ENCODE measurements at regions not wholly inside any gene's neighbourhood (a gene's known extent, or its start where the extent isn't known, plus 50 kb on each side); places are given as distances from the start of the nearest gene placed in this dataset.

DNA sequence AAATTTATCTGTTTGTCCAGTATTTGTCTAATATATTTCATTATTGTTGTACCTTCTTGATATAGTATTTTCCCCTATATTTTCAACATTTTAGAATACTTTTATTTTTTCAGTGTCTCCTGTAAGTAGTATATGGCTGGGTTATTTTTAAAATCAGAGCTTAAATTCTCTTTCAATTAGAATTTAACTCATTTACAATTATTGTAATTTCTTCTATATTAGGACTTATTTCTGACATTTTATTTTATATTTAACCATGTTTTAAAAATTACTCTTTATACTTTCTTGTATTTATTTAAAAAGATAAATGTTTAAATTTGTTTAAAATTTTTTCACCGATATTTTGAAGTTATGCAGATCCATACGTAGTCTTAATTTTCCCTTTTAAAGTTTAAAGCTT is 220.0 kb upstream of the NPVF start:
- DNase-seq (ENCODE audit: low read depth, low spot score) (no peak), ATAC-seq (no peak)
- ChIA-PET CTCF (no interaction called here), RAD21 (ENCODE audit: low non-redundant PET in 1 of 2, low total read pairs in 2 of 2, uncharacterized antibody in 2 of 2, unreplicated experiment in 2 of 2) (no interaction called here), POLR2A (no interaction called here)
- TF ChIP-seq POLR2A (IDR thresholded peaks at IDR 0.05; ENCODE audit: borderline replicate concordance, extremely low read depth, insufficient read depth, insufficient read length) (no peak), CBX3 (IDR thresholded peaks at IDR 0.05; ENCODE audit: low read depth) (no peak), POLR2AphosphoS5 (IDR thresholded peaks at IDR 0.05; ENCODE audit: low read depth, low read length) (no peak), EZH2phosphoT487 (IDR thresholded peaks at IDR 0.05; ENCODE audit: borderline replicate concordance) (no peak), ELF1 (IDR thresholded peaks at IDR 0.05; ENCODE audit: borderline replicate concordance, low read depth) (no peak), FOSL1 (IDR thresholded peaks at IDR 0.05; ENCODE audit: low read depth) (no peak), TCF7L2 (IDR thresholded peaks at IDR 0.05; ENCODE audit: borderline replicate concordance, extremely low read depth, insufficient read depth, insufficient read length) (no peak)
- TF ChIP-seq, protein P1, sequence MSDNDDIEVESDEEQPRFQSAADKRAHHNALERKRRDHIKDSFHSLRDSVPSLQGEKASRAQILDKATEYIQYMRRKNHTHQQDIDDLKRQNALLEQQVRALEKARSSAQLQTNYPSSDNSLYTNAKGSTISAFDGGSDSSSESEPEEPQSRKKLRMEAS (IDR thresholded peaks at IDR 0.05), result no peak
- intact Hi-C loops (cut with micrococcal nuclease), result no loop called here
- H3K4me2 ChIP-seq (ENCODE audit: low read length), result no peak overlapping the region
- H3K9me3 ChIP-seq (ENCODE audit: control insufficient read depth in 1 of 2, insufficient read depth in 1 of 2, low read depth in 1 of 2, low read length in 2 of 2), result no peaks in the 10 kb centered on the region
- no peaks in the 10 kb centered on the region for H3K79me2 ChIP-seq (ENCODE audit: insufficient read depth, low read length)
- H3K27ac ChIP-seq (ENCODE audit: low read depth, low read length), result no peak overlapping the region
- no peaks in the 10 kb centered on the region for H4K20me1 ChIP-seq (ENCODE audit: insufficient read depth)
- H2AFZ ChIP-seq (ENCODE audit: low read depth, low read length, poor library complexity, severe bottlenecking), result no peak overlapping the region
- H3K9me2 ChIP-seq (ENCODE audit: insufficient read depth), result no peaks in the 10 kb centered on the region
- no peaks in the 10 kb centered on the region for H3K36me3 ChIP-seq (ENCODE audit: control insufficient read depth in 1 of 2, insufficient read depth in 2 of 2, low read length in 2 of 2)
- no peak overlapping the region for H3K9ac ChIP-seq (ENCODE audit: low read length)
- BruUV-seq (replicated peaks), result no TSS peak
- H3K4me3 ChIP-seq (replicated peaks in 1 of 2; ENCODE audit: low read depth in 1 of 2, low read length in 2 of 2), result no peak overlapping the region
- H3K4me1 ChIP-seq (ENCODE audit: control insufficient read depth in 1 of 2, insufficient read depth in 2 of 2, low read length in 2 of 2), result no peaks in the 10 kb centered on the region
- H3K27me3 ChIP-seq (ENCODE audit: insufficient read depth, low read length), result no peaks in the 10 kb centered on the region

GRCh38 chr7:25454020-25454419 is 225.7 kb upstream of the NPVF start:
- Histone ChIP-seq H3K9me2 (ENCODE audit: insufficient read depth) (no peaks in the 10 kb centered on the region), H3K4me3 (replicated peaks in 1 of 2; ENCODE audit: low read depth in 1 of 2, low read length in 2 of 2) (no peak overlapping the region), H3K4me1 (ENCODE audit: control insufficient read depth in 1 of 2, insufficient read depth in 2 of 2, low read length in 2 of 2) (no peaks in the 10 kb centered on the region), H3K4me2 (ENCODE audit: low read length) (no peak overlapping the region), H3K9ac (ENCODE audit: low read length) (no peak overlapping the region), H3K27me3 (ENCODE audit: insufficient read depth, low read length) (peaks cover 36% of the 10 kb centered on the region), H4K20me1 (ENCODE audit: insufficient read depth) (no peaks in the 10 kb centered on the region), H2AFZ (ENCODE audit: low read depth, low read length, poor library complexity, severe bottlenecking) (no peak overlapping the region), H3K9me3 (ENCODE audit: control insufficient read depth in 1 of 2, insufficient read depth in 1 of 2, low read depth in 1 of 2, low read length in 2 of 2) (no peaks in the 10 kb centered on the region), H3K36me3 (ENCODE audit: control insufficient read depth in 1 of 2, insufficient read depth in 2 of 2, low read length in 2 of 2) (no peaks in the 10 kb centered on the region), H3K79me2 (ENCODE audit: insufficient read depth, low read length) (no peaks in the 10 kb centered on the region), H3K27ac (ENCODE audit: low read depth, low read length) (no peak overlapping the region)
- RAD21 ChIA-PET (ENCODE audit: low non-redundant PET in 1 of 2, low total read pairs in 2 of 2, uncharacterized antibody in 2 of 2, unreplicated experiment in 2 of 2), result no interaction called here
- no peak for ATAC-seq
- intact Hi-C loops (cut with micrococcal nuclease), result no loop called here
- TF ChIP-seq TCF7L2 (IDR thresholded peaks at IDR 0.05; ENCODE audit: borderline replicate concordance, extremely low read depth, insufficient read depth, insufficient read length) (no peak), SP1 (IDR thresholded peaks at IDR 0.05; ENCODE audit: low read depth) (no peak)
- CTCF ChIA-PET, result no interaction called here
- DNase-seq (ENCODE audit: low read depth, low spot score), result no peak
- POLR2A ChIA-PET, result no interaction called here
- no TSS peak for BruUV-seq (replicated peaks)

Data from HCT116 (cell line).